ENCODE measurements at regions not wholly inside any gene's neighbourhood (a gene's known extent, or its start where the extent isn't known, plus 50 kb on each side); places are given as distances from the start of the nearest gene placed in this dataset.

DNA sequence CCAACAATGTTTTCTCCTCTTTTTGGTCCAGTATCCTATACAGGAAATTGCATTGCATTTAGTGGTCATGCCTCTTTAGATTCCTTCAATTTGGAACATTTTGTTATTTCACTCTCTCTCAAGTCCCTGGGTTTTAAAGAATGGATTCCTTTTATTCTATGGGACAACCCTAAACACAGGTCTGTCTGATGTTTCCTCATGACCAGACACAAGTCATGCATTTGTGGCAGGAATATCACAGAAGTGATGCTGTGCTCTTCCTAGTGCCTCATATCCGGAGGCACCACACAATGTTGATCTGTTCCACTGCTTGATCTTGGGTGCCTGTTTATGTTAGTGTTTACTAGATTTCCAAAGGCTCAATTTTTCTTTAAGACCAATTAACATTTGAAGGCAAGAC is 69.7 kb upstream of the H2AZ1 start:
- TF ChIP-seq, protein P1, sequence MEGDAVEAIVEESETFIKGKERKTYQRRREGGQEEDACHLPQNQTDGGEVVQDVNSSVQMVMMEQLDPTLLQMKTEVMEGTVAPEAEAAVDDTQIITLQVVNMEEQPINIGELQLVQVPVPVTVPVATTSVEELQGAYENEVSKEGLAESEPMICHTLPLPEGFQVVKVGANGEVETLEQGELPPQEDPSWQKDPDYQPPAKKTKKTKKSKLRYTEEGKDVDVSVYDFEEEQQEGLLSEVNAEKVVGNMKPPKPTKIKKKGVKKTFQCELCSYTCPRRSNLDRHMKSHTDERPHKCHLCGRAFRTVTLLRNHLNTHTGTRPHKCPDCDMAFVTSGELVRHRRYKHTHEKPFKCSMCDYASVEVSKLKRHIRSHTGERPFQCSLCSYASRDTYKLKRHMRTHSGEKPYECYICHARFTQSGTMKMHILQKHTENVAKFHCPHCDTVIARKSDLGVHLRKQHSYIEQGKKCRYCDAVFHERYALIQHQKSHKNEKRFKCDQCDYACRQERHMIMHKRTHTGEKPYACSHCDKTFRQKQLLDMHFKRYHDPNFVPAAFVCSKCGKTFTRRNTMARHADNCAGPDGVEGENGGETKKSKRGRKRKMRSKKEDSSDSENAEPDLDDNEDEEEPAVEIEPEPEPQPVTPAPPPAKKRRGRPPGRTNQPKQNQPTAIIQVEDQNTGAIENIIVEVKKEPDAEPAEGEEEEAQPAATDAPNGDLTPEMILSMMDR (conservative IDR thresholded peaks at IDR 0.05; ENCODE audit: low read depth, low read length), result no peak
- TF ChIP-seq EZH2 (IDR thresholded peaks at IDR 0.05; ENCODE audit: borderline replicate concordance, low read depth, low read length, poor library complexity, severe bottlenecking), result no peak

Data from A673 (cell line).